IMR-90 (cell line): ENCODE measurements at regions not wholly inside any gene's neighbourhood (a gene's known extent, or its start where the extent isn't known, plus 50 kb on each side); places are given as distances from the start of the nearest gene placed in this dataset.

Experiments used
- ATAC-seq: fragments of 200-7000 bp; cut with Tn5 transposase; 2 replicates; pipeline ENCODE4 v1.9.1; 2020; ENCODE audit warnings: low read depth, mild to moderate bottlenecking, moderate library complexity
- BruUV-seq: library from RNA; stranded (reverse); fragments of 400-500 nt; replicated peaks from 2 replicates; lab custom pipeline; 2021; lab: Mats Ljungman, UMichigan
- CTCF ChIA-PET: fragments of 300-600 bp; formaldehyde crosslinking; extraction: SDS; loops from one replicate; lab custom pipeline; 2021; ENCODE audit warnings: antibody characterized with exemption; lab: Yijun Ruan, JAX
- POLR2A ChIA-PET: fragments of 300-600 bp; sonication (Branson Sonifier 250); formaldehyde crosslinking; loops from one replicate; lab custom pipeline; 2022; ENCODE audit warnings: antibody characterized with exemption; ENCODE audit not compliant: unreplicated experiment; lab: Charles Lee
- DNase-seq: peaks from one replicate; pipeline ENCODE4 v3.0.0; 2013
- H2AFZ ChIP-seq: replicated peaks from 2 replicates; pipeline ENCODE3; 2013; ENCODE audit warnings: low read length, mild to moderate bottlenecking; ENCODE audit not compliant: poor library complexity
- H2AK5ac ChIP-seq: 2 replicates; pipeline ENCODE4 v1.6.1; 2013; ENCODE audit warnings: low read depth, low read length, inconsistent platforms
- H2AK9ac ChIP-seq: replicated peaks from 2 replicates; pipeline ENCODE3; 2013; ENCODE audit warnings: mild to moderate bottlenecking, low read depth, low read length, moderate library complexity; ENCODE audit not compliant: poor library complexity
- H2BK120ac ChIP-seq: 2 replicates; pipeline ENCODE4 v1.6.1; 2013; ENCODE audit warnings: low read depth, low read length, inconsistent platforms
- H2BK15ac ChIP-seq: 3 replicates; pipeline ENCODE4 v1.6.1; 2013; ENCODE audit warnings: low read depth, low read length, inconsistent platforms
- H2BK20ac ChIP-seq: 2 replicates; pipeline ENCODE4 v1.6.1; 2013; ENCODE audit warnings: low read depth, mild to moderate bottlenecking, inconsistent platforms, low read length, moderate library complexity
- H2BK5ac ChIP-seq: 2 replicates; pipeline ENCODE4 v1.6.1; 2013; ENCODE audit warnings: mild to moderate bottlenecking, low read depth, low read length, inconsistent platforms; ENCODE audit not compliant: poor library complexity, severe bottlenecking
- H3K14ac ChIP-seq: replicated peaks from 2 replicates; pipeline ENCODE4 v1.6.1; 2013; ENCODE audit warnings: low read depth, low read length, inconsistent platforms
- H3K18ac ChIP-seq: 2 replicates; pipeline ENCODE4 v1.6.1; 2013; ENCODE audit warnings: low read depth, low read length, control low read depth
- H3K23ac ChIP-seq: 2 replicates; pipeline ENCODE4 v1.6.1; 2013; ENCODE audit warnings: low read depth, low read length, inconsistent platforms
- H3K27ac ChIP-seq: 2 replicates; pipeline ENCODE4 v1.5.1; 2013; ENCODE audit warnings: mild to moderate bottlenecking, control low read depth, low read length; ENCODE audit not compliant: insufficient read depth
- H3K27me3 ChIP-seq: 2 replicates; pipeline ENCODE4 v1.6.1; 2013; ENCODE audit warnings: low read length; ENCODE audit not compliant: control insufficient read depth, insufficient read depth
- H3K36me3 ChIP-seq: 2 replicates; pipeline ENCODE4 v1.6.1; 2013; ENCODE audit warnings: low read length, mixed read lengths; ENCODE audit not compliant: control insufficient read depth, insufficient read depth
- H3K4ac ChIP-seq: 2 replicates; pipeline ENCODE4 v1.6.1; 2013; ENCODE audit warnings: low read depth, low read length, inconsistent platforms
- H3K4me1 ChIP-seq: 2 replicates; pipeline ENCODE4 v1.6.1; 2013; ENCODE audit warnings: low read length, mixed read lengths; ENCODE audit not compliant: control insufficient read depth, insufficient read depth
- H3K4me2 ChIP-seq: 2 replicates; pipeline ENCODE4 v1.6.1; 2013; ENCODE audit warnings: low read depth, mild to moderate bottlenecking, control low read depth, low read length, moderate library complexity
- H3K4me3 ChIP-seq: 2 replicates; pipeline ENCODE4 v1.5.1; 2013; ENCODE audit warnings: low read depth, mild to moderate bottlenecking, control low read depth, low read length, moderate library complexity; ENCODE audit not compliant: insufficient read depth
- H3K56ac ChIP-seq: 2 replicates; pipeline ENCODE4 v1.6.1; 2013; ENCODE audit warnings: low read length, inconsistent platforms; ENCODE audit not compliant: insufficient read depth; ENCODE audit errors: extremely low read depth
- H3K79me1 ChIP-seq, 2 experiments: 2 replicates each; pipeline ENCODE4 v1.6.1; 2013; ENCODE audit warnings: low read length in 2 of 2, inconsistent platforms in 1 of 2, low read depth in 1 of 2
- H3K9ac ChIP-seq: 2 replicates; pipeline ENCODE4 v1.6.1; 2013; ENCODE audit warnings: low read depth, low read length, control low read depth
- H3K9me1 ChIP-seq: 2 replicates; pipeline ENCODE4 v1.6.1; 2013; ENCODE audit warnings: low read length, inconsistent platforms; ENCODE audit not compliant: insufficient read depth
- H3K9me3 ChIP-seq: 2 replicates; pipeline ENCODE4 v1.6.1; 2013; ENCODE audit warnings: low read length; ENCODE audit not compliant: control insufficient read depth, insufficient read depth
- H4K20me1 ChIP-seq: 2 replicates; pipeline ENCODE4 v1.6.1; 2013; ENCODE audit warnings: low read length, inconsistent platforms; ENCODE audit not compliant: insufficient read depth
- H4K5ac ChIP-seq: 2 replicates; pipeline ENCODE4 v1.6.1; 2013; ENCODE audit warnings: mild to moderate bottlenecking, low read depth, low read length, control low read depth
- H4K8ac ChIP-seq, 2 experiments: 2 replicates each; pipeline ENCODE4 v1.6.1; 2013; ENCODE audit warnings: low read depth in 2 of 2, low read length in 2 of 2, control low read depth in 1 of 2, inconsistent platforms in 1 of 2
- H4K91ac ChIP-seq: 2 replicates; pipeline ENCODE4 v1.6.1; 2013; ENCODE audit warnings: low read depth, low read length, inconsistent platforms; ENCODE audit not compliant: insufficient read depth
- BHLHE40 ChIP-seq: fragments of 150-350 bp; IDR thresholded peaks from 2 replicates; pipeline ENCODE4 v1.6.1; 2016; ENCODE audit warnings: mild to moderate bottlenecking, low read depth, low read length
- CHD1 ChIP-seq: IDR thresholded peaks from 2 replicates; pipeline ENCODE4 v1.6.1; 2012; ENCODE audit warnings: low read depth, low read length, improper control_type of control experiment
- CTCF ChIP-seq: conservative IDR thresholded peaks from 2 replicates; pipeline ENCODE4 v1.5.1; 2012; ENCODE audit warnings: mild to moderate bottlenecking, low read depth, low read length, improper control_type of control experiment
- FOS ChIP-seq: fragments of 150-350 bp; IDR thresholded peaks from 2 replicates; pipeline ENCODE4 v1.6.1; 2016; ENCODE audit warnings: low read depth, low read length
- SMC3 ChIP-seq: fragments of 150-350 bp; IDR thresholded peaks from 2 replicates; pipeline ENCODE4 v1.6.1; 2016; ENCODE audit warnings: low read depth, mild to moderate bottlenecking, antibody characterized with exemption, low read length, moderate library complexity
- WGBS, 2 experiments: methylation state at CpG; one replicate each; pipeline versions ENCODE4 v1.1.5 to v1.1.7; 2013; ENCODE audit warnings: missing lambda C conversion rate in 2 of 2; ENCODE audit not compliant: insufficient read length in 1 of 2; ENCODE audit errors: extremely low coverage in 2 of 2; 5-methylcytosine and 5-hydroxymethylcytosine counted together
- dilution Hi-C: fragments of 300-500 bp; cut with HindIII; formaldehyde crosslinking; loops from one replicate; pipeline ENCODE4 v1.14.3; 2018; ENCODE audit warnings: low sequenced_read_pairs; ENCODE audit not compliant: unreplicated experiment
- in situ Hi-C: fragments of 300-500 bp; cut with MboI; formaldehyde crosslinking; loops from 3 replicates; pipeline ENCODE4 v1.14.3; 2019; ENCODE audit warnings: low sequenced_read_pairs, inconsistent platforms, mixed read lengths
- intact Hi-C: fragments of 100-400 bp; cut with micrococcal nuclease; formaldehyde crosslinking; loops from 2 replicates; pipeline ENCODE4 v1.10.0; 2022

- no peaks in the 10 kb centered on the region for H3K9me3 ChIP-seq
- in situ Hi-C loops = no loop called here
- no peaks in the 10 kb centered on the region for H4K20me1 ChIP-seq
- H4K5ac ChIP-seq = no peak overlapping the region
- H4K91ac ChIP-seq = no peak overlapping the region
- intact Hi-C loops = no loop called here
- H3K4me1 ChIP-seq = no peaks in the 10 kb centered on the region
- H2BK20ac ChIP-seq = no peak overlapping the region
- no peak overlapping the region for H2BK5ac ChIP-seq
- H3K9ac ChIP-seq = no peak overlapping the region
- no peak overlapping the region for H3K18ac ChIP-seq
- WGBS, 2 experiments = 100% methylated on average over 2 of the region's 4 CpGs; no CpG with 5 or more reads in 1 of the 2 experiments
- no peak overlapping the region for H2BK120ac ChIP-seq
- ChIA-PET CTCF (no interaction called here), POLR2A (no interaction called here)
- H3K79me1 ChIP-seq = no peaks in the 10 kb centered on the region
- H3K14ac ChIP-seq = no peak overlapping the region
- ATAC-seq = no peak
- H3K56ac ChIP-seq = no peak overlapping the region
- no peak overlapping the region for H3K4me3 ChIP-seq
- no peak overlapping the region for H2AFZ ChIP-seq
- H3K23ac ChIP-seq = no peak overlapping the region
- no peak overlapping the region for H2BK15ac ChIP-seq
- H2AK5ac ChIP-seq = no peak overlapping the region
- BruUV-seq = no TSS peak
- no peak overlapping the region for H3K4ac ChIP-seq
- no peak overlapping the region for H3K4me2 ChIP-seq
- dilution Hi-C loops = no loop called here
- H3K36me3 ChIP-seq = no peaks in the 10 kb centered on the region
- no peak for DNase-seq
- H3K27ac ChIP-seq = no peak overlapping the region
- no peak for TF ChIP-seq CTCF
- TF ChIP-seq FOS = no peak
- TF ChIP-seq BHLHE40 = no peak
- TF ChIP-seq CHD1 = no peak
- TF ChIP-seq SMC3 = no peak
- H2AK9ac ChIP-seq = no peak overlapping the region
- no peak overlapping the region for H4K8ac ChIP-seq
- H3K27me3 ChIP-seq = no peaks in the 10 kb centered on the region
- no peaks in the 10 kb centered on the region for H3K9me1 ChIP-seq
Observed at GRCh38 chr2:14536976-14537375, 95.5 kb upstream of the LRATD1 start.
